Colonic mucosa (tissue), 4 donors: ENCODE measurements at regions not wholly inside any gene's neighbourhood (a gene's known extent, or its start where the extent isn't known, plus 50 kb on each side); places are given as distances from the start of the nearest gene placed in this dataset.

Experiments
- DNase-seq: peaks from one replicate; pipeline ENCODE4 v3.0.0-alpha.2; 2020
- H3K27ac ChIP-seq: fragments of 200-600 bp; one replicate; pipeline ENCODE4 v1.8.0; 2021
- H3K27me3 ChIP-seq: fragments of 200-600 bp; one replicate; pipeline ENCODE4 v1.8.0; 2021
- H3K36me3 ChIP-seq: fragments of 200-600 bp; one replicate; pipeline ENCODE4 v1.8.0; 2021
- H3K4me1 ChIP-seq: fragments of 200-600 bp; one replicate; pipeline ENCODE4 v1.8.0; 2021; ENCODE audit warnings: mild to moderate bottlenecking
- H3K4me3 ChIP-seq: fragments of 200-600 bp; one replicate; pipeline ENCODE4 v1.8.0; 2021
- H3K9ac ChIP-seq, 2 donors: one replicate each; pipeline ENCODE4 v1.7.0; 2013; ENCODE audit warnings: control low read depth in 2 of 2, low read depth in 2 of 2, low read length in 2 of 2
- H3K9me3 ChIP-seq: fragments of 200-600 bp; one replicate; pipeline ENCODE4 v1.8.0; 2021
- CTCF ChIP-seq: fragments of 200-600 bp; IDR thresholded peaks from one replicate; pipeline ENCODE4 v1.8.0; 2022; ENCODE audit warnings: antibody characterized with exemption, mild to moderate bottlenecking
- intact Hi-C: fragments of 100-400 bp; cut with DNase I; formaldehyde crosslinking; loops from one replicate; pipeline ENCODE4 v1.14.1; 2022
- donor health status: healthy.
- donor health status: DM: no; HTN: no; CAD: no.
- donor health status: DM: no; HTN: no; CAD: no.

- no peak for DNase-seq
- H3K27ac ChIP-seq: no peak overlapping the region
- H3K36me3 ChIP-seq: no peaks in the 10 kb centered on the region
- intact Hi-C loops: no loop called here
- no peak for TF ChIP-seq CTCF
- no peak overlapping the region for H3K9ac ChIP-seq
- H3K9me3 ChIP-seq: no peaks in the 10 kb centered on the region
- no peaks in the 10 kb centered on the region for H3K4me1 ChIP-seq
- H3K27me3 ChIP-seq: no peaks in the 10 kb centered on the region
- no peak overlapping the region for H3K4me3 ChIP-seq
Observed at GRCh38 chr17:71666047-71666446, 454.8 kb upstream of the SOX9 start.

GRCh38 chr17:71667661-71668060 lies 453.2 kb upstream of the SOX9 start:
- no peaks in the 10 kb centered on the region for H3K27me3 ChIP-seq
- H3K36me3 ChIP-seq: no peaks in the 10 kb centered on the region
- DNase-seq: no peak
- no peak overlapping the region for H3K4me3 ChIP-seq
- H3K27ac ChIP-seq: no peak overlapping the region
- H3K4me1 ChIP-seq: no peaks in the 10 kb centered on the region
- no peak for TF ChIP-seq CTCF
- intact Hi-C loops: no loop called here
- H3K9me3 ChIP-seq: no peaks in the 10 kb centered on the region
- no peak overlapping the region for H3K9ac ChIP-seq

- Histone ChIP-seq H3K27me3 (no peaks in the 10 kb centered on the region), H3K4me3 (no peak overlapping the region), H3K9ac (no peak overlapping the region), H3K27ac (no peak overlapping the region), H3K36me3 (no peaks in the 10 kb centered on the region), H3K9me3 (no peaks in the 10 kb centered on the region), H3K4me1 (no peaks in the 10 kb centered on the region)
- TF ChIP-seq CTCF: no peak
- DNase-seq: no peak
- intact Hi-C loops: no loop called here
Observed at GRCh38 chr17:71668807-71669206, 452.0 kb upstream of the SOX9 start.

- Histone ChIP-seq H3K4me1 (no peaks in the 10 kb centered on the region), H3K27me3 (no peaks in the 10 kb centered on the region), H3K9me3 (no peaks in the 10 kb centered on the region), H3K4me3 (no peak overlapping the region), H3K36me3 (no peaks in the 10 kb centered on the region), H3K9ac (no peak overlapping the region), H3K27ac (no peak overlapping the region)
- intact Hi-C loops: no loop called here
- no peak for TF ChIP-seq CTCF
- DNase-seq: no peak
Observed at GRCh38 chr17:71677439-71677838, 443.4 kb upstream of the SOX9 start.

GRCh38 chr17:71679832-71680231 lies 441.0 kb upstream of the SOX9 start:
- intact Hi-C loops: no loop called here
- no peak for DNase-seq
- Histone ChIP-seq H3K9ac (no peak overlapping the region), H3K27ac (no peak overlapping the region), H3K9me3 (no peaks in the 10 kb centered on the region), H3K4me3 (no peak overlapping the region), H3K4me1 (no peaks in the 10 kb centered on the region), H3K36me3 (no peaks in the 10 kb centered on the region), H3K27me3 (no peaks in the 10 kb centered on the region)
- TF ChIP-seq CTCF: no peak
